ENCODE measurements at regions not wholly inside any gene's neighbourhood (a gene's known extent, or its start where the extent isn't known, plus 50 kb on each side); places are given as distances from the start of the nearest gene placed in this dataset.

- no peak overlapping the region for H3K4me3 ChIP-seq (replicated peaks; ENCODE audit: low read depth, low read length)
- TF ChIP-seq, protein P1, sequence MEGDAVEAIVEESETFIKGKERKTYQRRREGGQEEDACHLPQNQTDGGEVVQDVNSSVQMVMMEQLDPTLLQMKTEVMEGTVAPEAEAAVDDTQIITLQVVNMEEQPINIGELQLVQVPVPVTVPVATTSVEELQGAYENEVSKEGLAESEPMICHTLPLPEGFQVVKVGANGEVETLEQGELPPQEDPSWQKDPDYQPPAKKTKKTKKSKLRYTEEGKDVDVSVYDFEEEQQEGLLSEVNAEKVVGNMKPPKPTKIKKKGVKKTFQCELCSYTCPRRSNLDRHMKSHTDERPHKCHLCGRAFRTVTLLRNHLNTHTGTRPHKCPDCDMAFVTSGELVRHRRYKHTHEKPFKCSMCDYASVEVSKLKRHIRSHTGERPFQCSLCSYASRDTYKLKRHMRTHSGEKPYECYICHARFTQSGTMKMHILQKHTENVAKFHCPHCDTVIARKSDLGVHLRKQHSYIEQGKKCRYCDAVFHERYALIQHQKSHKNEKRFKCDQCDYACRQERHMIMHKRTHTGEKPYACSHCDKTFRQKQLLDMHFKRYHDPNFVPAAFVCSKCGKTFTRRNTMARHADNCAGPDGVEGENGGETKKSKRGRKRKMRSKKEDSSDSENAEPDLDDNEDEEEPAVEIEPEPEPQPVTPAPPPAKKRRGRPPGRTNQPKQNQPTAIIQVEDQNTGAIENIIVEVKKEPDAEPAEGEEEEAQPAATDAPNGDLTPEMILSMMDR (IDR thresholded peaks at IDR 0.05; ENCODE audit: low read length, missing control alignments), result no peak
- DNase-seq (ENCODE audit: low read depth), result no peak
Observed at GRCh38 chr9:134214386-134214765, 50.0 kb upstream of the RNU6ATAC start.

DNA sequence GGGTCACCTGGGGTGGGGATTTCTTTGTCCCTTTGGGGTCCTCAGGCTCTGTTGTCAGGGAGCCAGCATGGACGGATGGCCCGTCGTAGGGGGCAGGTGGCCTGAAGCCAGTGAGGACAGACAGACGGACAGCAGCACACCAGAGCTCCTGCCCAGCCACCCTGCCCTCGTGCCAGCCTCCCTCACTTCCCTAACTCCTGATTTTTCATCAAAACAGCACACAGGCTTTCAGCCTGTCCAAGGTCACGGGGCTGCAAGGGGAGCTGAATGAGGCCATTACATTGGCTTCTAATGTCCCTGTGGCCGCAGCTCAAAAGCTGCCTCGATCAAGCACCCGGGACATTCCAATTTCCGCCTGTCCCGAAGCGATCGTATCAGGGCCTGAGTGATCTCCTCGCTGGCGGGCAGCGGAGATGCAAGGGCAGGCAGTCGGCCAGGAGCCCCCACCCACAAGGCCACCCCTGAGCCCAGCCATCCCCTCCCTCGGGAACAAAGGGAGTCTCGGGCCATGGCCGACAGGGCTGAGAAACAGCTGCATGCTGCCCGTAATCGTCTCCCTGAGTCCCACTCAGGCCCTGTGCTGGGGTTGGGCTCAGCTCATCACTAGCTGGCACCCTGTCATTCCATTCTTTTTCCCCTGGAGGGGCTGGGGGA, 50.5 kb upstream of the RNU6ATAC start:
- DNase-seq (ENCODE audit: low read depth), result no peak
- TF ChIP-seq, protein P1 (IDR thresholded peaks at IDR 0.05; ENCODE audit: low read length, missing control alignments), result no peak
- H3K4me3 ChIP-seq (replicated peaks; ENCODE audit: low read depth, low read length), result no peak overlapping the region

DNA sequence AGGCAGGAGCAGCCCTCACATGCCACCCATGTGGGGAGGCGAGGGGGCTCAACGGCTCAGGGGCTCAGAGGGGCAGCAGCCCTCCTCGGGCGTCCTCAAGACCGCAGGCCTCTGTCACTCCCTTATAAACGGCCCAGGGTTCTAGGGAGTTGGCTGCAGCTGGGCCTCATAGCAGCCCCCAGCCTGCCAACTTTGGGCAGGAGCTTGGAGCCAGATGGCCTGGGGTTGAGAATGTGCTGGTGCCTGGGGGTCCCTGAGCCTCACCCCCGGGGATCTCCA, 51.0 kb upstream of the RNU6ATAC start:
- no peak for DNase-seq (ENCODE audit: low read depth)
- TF ChIP-seq, protein P1 (IDR thresholded peaks at IDR 0.05; ENCODE audit: low read length, missing control alignments), result no peak
- H3K4me3 ChIP-seq (replicated peaks; ENCODE audit: low read depth, low read length), result no peak overlapping the region

DNA sequence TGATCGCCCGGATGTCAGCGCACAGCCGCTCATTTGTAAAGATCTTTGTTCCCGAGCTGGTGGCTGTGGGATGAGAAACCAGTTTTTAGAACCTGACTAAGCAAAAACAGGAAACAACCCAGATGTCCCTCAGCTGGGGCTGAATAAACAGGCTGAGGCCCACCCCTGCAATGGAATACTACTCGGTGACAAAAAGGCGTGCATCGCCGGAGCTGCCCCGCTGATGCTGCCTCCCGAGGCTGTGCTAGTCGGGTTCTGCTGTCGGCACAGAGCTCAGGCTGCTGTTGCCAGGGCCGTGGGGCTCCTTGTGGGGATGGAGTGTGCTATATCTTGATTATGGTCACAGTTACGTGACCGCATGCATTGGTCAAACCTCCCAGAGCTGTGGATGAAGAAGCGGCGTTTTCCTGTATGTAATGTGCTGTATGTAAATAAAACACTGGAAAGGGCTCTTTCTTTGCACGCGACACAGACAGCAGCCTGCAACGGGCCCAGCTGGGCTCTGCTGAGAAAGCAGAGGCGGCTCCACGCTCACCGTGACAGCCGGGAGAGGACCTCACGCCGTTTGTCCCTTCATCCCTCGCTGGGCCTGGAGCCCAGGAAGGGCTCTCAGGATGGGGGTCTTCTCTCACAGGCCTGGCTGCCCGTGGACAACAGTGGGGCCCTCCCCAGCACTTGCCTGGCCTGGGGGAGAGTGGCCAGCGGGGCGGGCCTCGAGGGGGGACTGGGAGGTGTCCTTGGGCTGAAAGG, 51.5 kb upstream of the RNU6ATAC start:
- TF ChIP-seq, protein P1 (IDR thresholded peaks at IDR 0.05; ENCODE audit: low read length, missing control alignments), result no peak
- no peak overlapping the region for H3K4me3 ChIP-seq (replicated peaks; ENCODE audit: low read depth, low read length)
- peak; percentile 43 for DNase-seq (ENCODE audit: low read depth)

- no peak overlapping the region for H3K4me3 ChIP-seq (replicated peaks; ENCODE audit: low read depth, low read length)
- TF ChIP-seq, protein P1 (IDR thresholded peaks at IDR 0.05; ENCODE audit: low read length, missing control alignments), result no peak
- DNase-seq (ENCODE audit: low read depth), result no peak
Observed at GRCh38 chr9:134216449-134216951, 52.1 kb upstream of the RNU6ATAC start.

DNA sequence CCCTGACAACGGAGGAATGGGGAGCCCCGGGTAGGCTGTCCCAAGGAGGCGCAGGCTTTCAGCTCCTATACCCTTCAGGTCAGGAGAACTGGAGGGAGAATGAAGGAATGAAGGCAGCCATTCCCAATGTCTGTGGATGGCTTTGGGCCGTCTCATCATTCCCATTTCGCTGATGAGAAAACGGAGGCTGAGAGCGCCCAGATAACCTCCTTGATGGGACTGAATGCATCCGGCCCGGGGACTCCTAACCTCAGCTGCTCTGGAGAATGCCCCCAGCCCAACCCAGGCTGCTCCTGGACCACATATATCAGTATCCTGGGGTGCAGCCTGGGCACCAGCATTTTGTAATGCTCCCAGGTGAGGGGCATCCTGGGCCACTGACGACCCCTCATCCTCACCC, 52.6 kb upstream of the RNU6ATAC start:
- no peak overlapping the region for H3K4me3 ChIP-seq (replicated peaks; ENCODE audit: low read depth, low read length)
- TF ChIP-seq, protein P1 (IDR thresholded peaks at IDR 0.05; ENCODE audit: low read length, missing control alignments), result no peak
- no peak for DNase-seq (ENCODE audit: low read depth)

Data from fibroblast of pulmonary artery (primary cell).